ENCODE measurements at regions not wholly inside any gene's neighbourhood (a gene's known extent, or its start where the extent isn't known, plus 50 kb on each side); places are given as distances from the start of the nearest gene placed in this dataset.

DNA sequence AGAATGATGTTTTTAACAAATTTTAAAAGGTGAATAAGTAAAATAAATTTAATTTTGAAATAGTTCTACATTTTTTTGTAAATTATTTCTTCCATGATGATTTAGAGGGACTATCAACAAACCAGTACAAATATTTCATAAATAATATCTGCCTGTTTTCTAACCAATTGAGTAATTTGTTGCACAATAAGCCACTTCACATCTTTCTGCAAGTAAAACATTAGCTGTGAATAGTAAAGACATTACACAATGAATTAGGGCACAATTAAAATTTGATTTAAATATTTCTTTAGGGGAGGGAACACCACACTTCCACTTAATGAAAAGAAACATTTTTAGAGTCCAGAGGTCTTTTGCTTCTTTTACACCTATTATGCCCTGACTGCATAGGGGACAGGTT lies 118.4 kb upstream of the PTPRK start:
- DNase-seq: no peak
- no peaks in the 10 kb centered on the region for H3K36me3 ChIP-seq (replicated peaks; ENCODE audit: insufficient read depth, low read length)
- H3K4me3 ChIP-seq (ENCODE audit: low read length): no peak overlapping the region
- H3K79me2 ChIP-seq (ENCODE audit: low read length): no peaks in the 10 kb centered on the region
- no peaks in the 10 kb centered on the region for H3F3A ChIP-seq (ENCODE audit: insufficient read depth, low read length)
- H3K27me3 ChIP-seq (replicated peaks; ENCODE audit: insufficient read depth, low read length): no peaks in the 10 kb centered on the region
- H3K4me2 ChIP-seq (ENCODE audit: low read depth, low read length): no peak overlapping the region
- no peaks in the 10 kb centered on the region for H3K4me1 ChIP-seq (ENCODE audit: low read length)
- H4K20me1 ChIP-seq (ENCODE audit: insufficient read depth, low read length): no peaks in the 10 kb centered on the region
- H3K27ac ChIP-seq (ENCODE audit: low read length): no peak overlapping the region
- H3K9me3 ChIP-seq (replicated peaks; ENCODE audit: insufficient read depth, low read length): no peaks in the 10 kb centered on the region; the same call in 1 of the 2 replicates
- TF ChIP-seq, protein P1, sequence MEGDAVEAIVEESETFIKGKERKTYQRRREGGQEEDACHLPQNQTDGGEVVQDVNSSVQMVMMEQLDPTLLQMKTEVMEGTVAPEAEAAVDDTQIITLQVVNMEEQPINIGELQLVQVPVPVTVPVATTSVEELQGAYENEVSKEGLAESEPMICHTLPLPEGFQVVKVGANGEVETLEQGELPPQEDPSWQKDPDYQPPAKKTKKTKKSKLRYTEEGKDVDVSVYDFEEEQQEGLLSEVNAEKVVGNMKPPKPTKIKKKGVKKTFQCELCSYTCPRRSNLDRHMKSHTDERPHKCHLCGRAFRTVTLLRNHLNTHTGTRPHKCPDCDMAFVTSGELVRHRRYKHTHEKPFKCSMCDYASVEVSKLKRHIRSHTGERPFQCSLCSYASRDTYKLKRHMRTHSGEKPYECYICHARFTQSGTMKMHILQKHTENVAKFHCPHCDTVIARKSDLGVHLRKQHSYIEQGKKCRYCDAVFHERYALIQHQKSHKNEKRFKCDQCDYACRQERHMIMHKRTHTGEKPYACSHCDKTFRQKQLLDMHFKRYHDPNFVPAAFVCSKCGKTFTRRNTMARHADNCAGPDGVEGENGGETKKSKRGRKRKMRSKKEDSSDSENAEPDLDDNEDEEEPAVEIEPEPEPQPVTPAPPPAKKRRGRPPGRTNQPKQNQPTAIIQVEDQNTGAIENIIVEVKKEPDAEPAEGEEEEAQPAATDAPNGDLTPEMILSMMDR (IDR thresholded peaks at IDR 0.05; ENCODE audit: low read length): no peak
- TF ChIP-seq EZH2 (optimal IDR thresholded peaks at IDR 0.05; ENCODE audit: low read depth, low read length) (no peak), EZH2phosphoT487 (IDR thresholded peaks at IDR 0.05; ENCODE audit: low read length) (no peak)
- no peaks in the 10 kb centered on the region for H3K9me2 ChIP-seq (replicated peaks; ENCODE audit: insufficient read depth, low read length)
- no peak overlapping the region for H3K9ac ChIP-seq (ENCODE audit: low read length)
- H2AFZ ChIP-seq (ENCODE audit: low read length): no peak overlapping the region

DNA sequence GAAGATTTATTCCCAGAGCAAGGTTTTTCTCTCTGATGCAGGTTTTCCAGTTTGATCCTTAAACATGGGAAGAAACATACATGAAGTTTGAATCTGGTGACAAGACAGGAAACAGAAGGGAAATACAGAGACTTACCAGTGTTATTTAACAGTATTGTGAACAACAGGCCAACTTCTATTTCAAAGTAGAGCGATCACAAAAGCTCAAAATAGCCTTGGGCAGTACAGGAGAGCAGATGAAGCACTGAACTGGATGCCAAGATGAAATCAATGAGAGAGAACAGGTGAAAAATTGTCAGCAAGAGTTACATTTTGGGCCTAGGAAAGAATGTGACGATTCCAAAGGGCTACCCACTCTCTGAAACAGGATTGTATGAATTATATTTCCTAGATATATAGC lies 114.8 kb upstream of the PTPRK start:
- Histone ChIP-seq H3K4me3 (ENCODE audit: low read length) (no peak overlapping the region), H3K9ac (ENCODE audit: low read length) (no peak overlapping the region), H3K9me2 (replicated peaks; ENCODE audit: insufficient read depth, low read length) (no peaks in the 10 kb centered on the region), H4K20me1 (ENCODE audit: insufficient read depth, low read length) (no peaks in the 10 kb centered on the region), H3K36me3 (replicated peaks; ENCODE audit: insufficient read depth, low read length) (no peaks in the 10 kb centered on the region), H3K27ac (ENCODE audit: low read length) (no peak overlapping the region), H2AFZ (ENCODE audit: low read length) (no peak overlapping the region), H3K79me2 (ENCODE audit: low read length) (no peaks in the 10 kb centered on the region), H3K4me1 (ENCODE audit: low read length) (no peaks in the 10 kb centered on the region), H3F3A (ENCODE audit: insufficient read depth, low read length) (no peaks in the 10 kb centered on the region), H3K4me2 (ENCODE audit: low read depth, low read length) (no peak overlapping the region), H3K27me3 (replicated peaks; ENCODE audit: insufficient read depth, low read length) (no peaks in the 10 kb centered on the region), H3K9me3 (replicated peaks; ENCODE audit: insufficient read depth, low read length) (no peaks in the 10 kb centered on the region; the same call in 1 of the 2 replicates)
- TF ChIP-seq EZH2 (optimal IDR thresholded peaks at IDR 0.05; ENCODE audit: low read depth, low read length): no peak
- no peak for TF ChIP-seq EZH2phosphoT487 (IDR thresholded peaks at IDR 0.05; ENCODE audit: low read length)
- TF ChIP-seq, protein P1 (IDR thresholded peaks at IDR 0.05; ENCODE audit: low read length): no peak
- no peak for DNase-seq

DNA sequence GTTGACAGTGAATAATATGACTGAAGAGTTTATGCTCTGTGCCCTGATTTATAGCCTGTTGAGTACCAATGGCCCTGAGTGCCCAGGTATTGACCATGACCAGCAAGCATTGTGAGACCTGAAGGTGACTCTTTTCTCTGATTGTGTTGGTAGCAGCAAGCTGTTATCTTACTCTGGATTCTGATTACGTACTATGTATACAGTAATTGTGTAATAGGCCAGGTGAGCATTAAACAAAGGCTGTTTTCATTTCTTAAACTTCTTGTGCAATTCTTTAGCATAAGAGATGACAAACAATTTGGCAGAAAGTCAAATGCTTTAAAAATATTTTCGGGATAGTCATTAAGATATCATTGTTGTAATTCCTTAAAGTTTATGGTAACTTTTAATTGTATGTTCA lies 111.7 kb upstream of the PTPRK start:
- H3K79me2 ChIP-seq (ENCODE audit: low read length): no peaks in the 10 kb centered on the region
- no peak overlapping the region for H2AFZ ChIP-seq (ENCODE audit: low read length)
- H3K27me3 ChIP-seq (replicated peaks; ENCODE audit: insufficient read depth, low read length): no peaks in the 10 kb centered on the region
- H3K27ac ChIP-seq (ENCODE audit: low read length): no peak overlapping the region
- H3K36me3 ChIP-seq (replicated peaks; ENCODE audit: insufficient read depth, low read length): no peaks in the 10 kb centered on the region
- no peaks in the 10 kb centered on the region for H3K9me3 ChIP-seq (replicated peaks; ENCODE audit: insufficient read depth, low read length)
- H4K20me1 ChIP-seq (ENCODE audit: insufficient read depth, low read length): no peaks in the 10 kb centered on the region
- H3F3A ChIP-seq (ENCODE audit: insufficient read depth, low read length): no peaks in the 10 kb centered on the region
- no peaks in the 10 kb centered on the region for H3K9me2 ChIP-seq (replicated peaks; ENCODE audit: insufficient read depth, low read length)
- H3K4me1 ChIP-seq (ENCODE audit: low read length): no peaks in the 10 kb centered on the region
- no peak overlapping the region for H3K4me2 ChIP-seq (ENCODE audit: low read depth, low read length)
- TF ChIP-seq EZH2 (optimal IDR thresholded peaks at IDR 0.05; ENCODE audit: low read depth, low read length) (no peak), EZH2phosphoT487 (IDR thresholded peaks at IDR 0.05; ENCODE audit: low read length) (no peak)
- no peak overlapping the region for H3K4me3 ChIP-seq (ENCODE audit: low read length)
- DNase-seq: no peak
- H3K9ac ChIP-seq (ENCODE audit: low read length): no peak overlapping the region

DNA sequence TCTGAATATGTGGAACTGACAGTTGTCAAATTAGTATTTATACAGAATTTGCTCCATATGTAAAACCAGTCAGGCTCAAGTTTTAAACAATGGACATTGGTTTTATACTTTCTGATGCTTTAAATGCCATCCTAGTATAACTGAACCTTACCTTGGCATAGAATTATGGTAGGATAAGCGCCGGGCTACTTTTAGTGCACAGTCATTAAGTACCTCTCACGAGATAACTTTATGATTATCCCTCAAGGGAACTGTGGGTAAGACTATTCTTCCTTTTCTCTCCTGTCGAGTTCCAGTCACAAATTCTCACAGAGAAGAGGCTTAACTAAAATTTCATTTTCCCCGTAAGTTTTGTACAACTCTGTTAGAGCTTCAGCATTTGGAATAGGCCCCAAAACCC lies 110.6 kb upstream of the PTPRK start:
- Histone ChIP-seq H3K9ac (ENCODE audit: low read length) (no peak overlapping the region), H3K4me3 (ENCODE audit: low read length) (no peak overlapping the region), H3K36me3 (replicated peaks; ENCODE audit: insufficient read depth, low read length) (no peaks in the 10 kb centered on the region), H3K27me3 (replicated peaks; ENCODE audit: insufficient read depth, low read length) (no peaks in the 10 kb centered on the region), H3K27ac (ENCODE audit: low read length) (no peak overlapping the region), H3K4me2 (ENCODE audit: low read depth, low read length) (no peak overlapping the region), H3K4me1 (ENCODE audit: low read length) (no peaks in the 10 kb centered on the region), H4K20me1 (ENCODE audit: insufficient read depth, low read length) (no peaks in the 10 kb centered on the region), H3K9me3 (replicated peaks; ENCODE audit: insufficient read depth, low read length) (no peaks in the 10 kb centered on the region), H3K79me2 (ENCODE audit: low read length) (no peaks in the 10 kb centered on the region), H3K9me2 (replicated peaks; ENCODE audit: insufficient read depth, low read length) (no peaks in the 10 kb centered on the region), H2AFZ (ENCODE audit: low read length) (no peak overlapping the region), H3F3A (ENCODE audit: insufficient read depth, low read length) (no peaks in the 10 kb centered on the region)
- TF ChIP-seq, protein P1 (IDR thresholded peaks at IDR 0.05; ENCODE audit: low read length): no peak
- TF ChIP-seq EZH2 (optimal IDR thresholded peaks at IDR 0.05; ENCODE audit: low read depth, low read length) (no peak), EZH2phosphoT487 (IDR thresholded peaks at IDR 0.05; ENCODE audit: low read length) (no peak)
- no peak for DNase-seq

All from MM.1S (cell line).